ENCODE measurements at regions not wholly inside any gene's neighbourhood (a gene's known extent, or its start where the extent isn't known, plus 50 kb on each side); places are given as distances from the start of the nearest gene placed in this dataset.

GRCh38 chr10:131547129-131547799 lies 235.7 kb upstream of the TCERG1L start:
- Histone ChIP-seq H3K9ac (ENCODE audit: insufficient read depth in 1 of 2, low read length in 2 of 2) (no peak overlapping the region), H3K36me3 (ENCODE audit: control insufficient read depth in 4 of 4, insufficient read depth in 4 of 4, low read length in 4 of 4) (no peaks in the 10 kb centered on the region), H3K27me3 (ENCODE audit: control insufficient read depth in 3 of 3, insufficient read depth in 3 of 3, low read length in 2 of 3) (peaks cover 0 to 7% (median 6%) of the 10 kb centered on the region in 3 donors), H3K4me1 (ENCODE audit: control insufficient read depth in 5 of 5, insufficient read depth in 5 of 5, low read length in 5 of 5) (no peaks in the 10 kb centered on the region), H3K4me3 (no peak overlapping the region), H3K9me3 (ENCODE audit: control insufficient read depth in 4 of 4, insufficient read depth in 3 of 4, low read length in 3 of 4) (no peaks in the 10 kb centered on the region), H3K27ac (ENCODE audit: low read depth in 1 of 2, low read length in 1 of 2) (no peak overlapping the region)
- TF ChIP-seq CTCF (IDR thresholded peaks at IDR 0.05; ENCODE audit: control extremely low read depth, extremely low read depth): no peak
- 83 to 87% methylated on average over 8 of the region's 8 CpGs for WGBS, 2 donors
- DNase-seq (no peak), ATAC-seq (ENCODE audit: insufficient read depth, low FRiP score) (no peak)

- no peak for TF ChIP-seq CTCF (IDR thresholded peaks at IDR 0.05; ENCODE audit: control extremely low read depth, extremely low read depth)
- H3K27ac ChIP-seq (ENCODE audit: low read depth in 1 of 2, low read length in 1 of 2): no peak overlapping the region
- H3K36me3 ChIP-seq (ENCODE audit: control insufficient read depth in 4 of 4, insufficient read depth in 4 of 4, low read length in 4 of 4): no peaks in the 10 kb centered on the region
- no peak overlapping the region for H3K9ac ChIP-seq (ENCODE audit: insufficient read depth in 1 of 2, low read length in 2 of 2)
- H3K9me3 ChIP-seq (ENCODE audit: control insufficient read depth in 4 of 4, insufficient read depth in 3 of 4, low read length in 3 of 4): no peaks in the 10 kb centered on the region
- ATAC-seq (ENCODE audit: insufficient read depth, low FRiP score) (no peak), DNase-seq (no peak)
- H3K4me1 ChIP-seq (ENCODE audit: control insufficient read depth in 5 of 5, insufficient read depth in 5 of 5, low read length in 5 of 5): no peaks in the 10 kb centered on the region
- 81% methylated on average over 12 of the region's 12 CpGs for WGBS, 2 donors
- H3K4me3 ChIP-seq: no peak overlapping the region
- peaks cover 0 to 9% (median 5%) of the 10 kb centered on the region in 3 donors for H3K27me3 ChIP-seq (ENCODE audit: control insufficient read depth in 3 of 3, insufficient read depth in 3 of 3, low read length in 2 of 3)
These were observed 236.7 kb upstream of the TCERG1L start for GRCh38 chr10:131548176-131548575.

GRCh38 chr10:131549116-131549515 lies 237.6 kb upstream of the TCERG1L start:
- Histone ChIP-seq H3K27ac (ENCODE audit: low read depth in 1 of 2, low read length in 1 of 2) (no peak overlapping the region), H3K9ac (ENCODE audit: insufficient read depth in 1 of 2, low read length in 2 of 2) (no peak overlapping the region), H3K9me3 (ENCODE audit: control insufficient read depth in 4 of 4, insufficient read depth in 3 of 4, low read length in 3 of 4) (no peaks in the 10 kb centered on the region), H3K4me3 (no peak overlapping the region), H3K27me3 (ENCODE audit: control insufficient read depth in 3 of 3, insufficient read depth in 3 of 3, low read length in 2 of 3) (peaks cover 0 to 9% (median 5%) of the 10 kb centered on the region in 3 donors), H3K4me1 (ENCODE audit: control insufficient read depth in 5 of 5, insufficient read depth in 5 of 5, low read length in 5 of 5) (no peaks in the 10 kb centered on the region), H3K36me3 (ENCODE audit: control insufficient read depth in 4 of 4, insufficient read depth in 4 of 4, low read length in 4 of 4) (no peaks in the 10 kb centered on the region)
- WGBS, 2 donors: 88 to 91% methylated on average over 8 of the region's 8 CpGs
- DNase-seq: no peak
- no peak for ATAC-seq (ENCODE audit: insufficient read depth, low FRiP score)
- no peak for TF ChIP-seq CTCF (IDR thresholded peaks at IDR 0.05; ENCODE audit: control extremely low read depth, extremely low read depth)

GRCh38 chr10:131553121-131553520 lies 241.6 kb upstream of the TCERG1L start:
- no peak for DNase-seq
- peaks cover 0 to 3% (median 0%) of the 10 kb centered on the region in 5 donors for H3K4me1 ChIP-seq (ENCODE audit: control insufficient read depth in 5 of 5, insufficient read depth in 5 of 5, low read length in 5 of 5)
- no peak overlapping the region for H3K9ac ChIP-seq (ENCODE audit: insufficient read depth in 1 of 2, low read length in 2 of 2)
- no peaks in the 10 kb centered on the region for H3K36me3 ChIP-seq (ENCODE audit: control insufficient read depth in 4 of 4, insufficient read depth in 4 of 4, low read length in 4 of 4)
- no peak overlapping the region for H3K27ac ChIP-seq (ENCODE audit: low read depth in 1 of 2, low read length in 1 of 2)
- WGBS, 2 donors: 36 to 51% methylated on average over 6 of the region's 6 CpGs
- ATAC-seq (ENCODE audit: insufficient read depth, low FRiP score): no peak
- TF ChIP-seq CTCF (IDR thresholded peaks at IDR 0.05; ENCODE audit: control extremely low read depth, extremely low read depth): no peak
- peaks cover 0 to 11% (median 0%) of the 10 kb centered on the region in 3 donors for H3K27me3 ChIP-seq (ENCODE audit: control insufficient read depth in 3 of 3, insufficient read depth in 3 of 3, low read length in 2 of 3)
- H3K9me3 ChIP-seq (ENCODE audit: control insufficient read depth in 4 of 4, insufficient read depth in 3 of 4, low read length in 3 of 4): peaks cover 0 to 6% (median 0%) of the 10 kb centered on the region in 4 donors
- no peak overlapping the region for H3K4me3 ChIP-seq
